ENCODE measurements at regions not wholly inside any gene's neighbourhood (a gene's known extent, or its start where the extent isn't known, plus 50 kb on each side); places are given as distances from the start of the nearest gene placed in this dataset.
"Not testable (repeated sequence)": the region's sequence is repeated elsewhere in the genome, so short reads cannot be mapped to it uniquely, and the experiment has no call there.

- FAIRE-seq (no peak), DNase-seq (ENCODE audit: low spot score in 2 of 2) (no peak)
Observed at GRCh38 chr1:238409932-238410331, 519.2 kb upstream of the ZP4 start.

DNA sequence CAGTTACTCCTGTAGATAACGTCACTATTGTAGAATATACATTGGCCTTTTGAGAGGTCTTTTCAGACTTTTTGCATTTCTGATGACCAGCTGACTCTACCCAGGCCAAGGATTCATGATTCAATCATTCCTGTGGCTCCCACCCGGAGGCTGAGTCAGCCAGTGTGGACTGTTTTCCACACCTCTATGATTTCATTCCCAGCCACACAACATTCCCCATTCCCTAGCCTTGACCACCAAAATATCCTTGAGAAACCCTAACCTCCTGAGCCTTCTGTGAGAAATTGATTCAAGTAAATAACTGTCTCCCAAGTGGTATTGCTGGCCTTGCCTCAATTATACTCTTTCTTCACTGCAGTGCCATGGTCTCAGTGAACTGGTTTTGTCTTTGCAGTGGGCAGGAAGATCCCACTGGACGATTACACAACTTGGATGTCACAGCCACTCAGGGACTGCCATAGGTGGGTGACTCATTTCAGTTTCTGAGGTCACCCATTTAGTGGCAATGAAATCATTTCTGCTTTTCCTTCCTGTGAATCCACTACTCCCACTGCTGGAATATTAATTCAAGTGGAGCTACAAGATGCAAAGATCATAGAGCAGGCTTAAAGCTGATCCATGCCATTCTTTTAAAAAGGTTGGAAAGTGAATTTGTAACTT lies 518.6 kb upstream of the ZP4 start:
- no peak for DNase-seq (ENCODE audit: low spot score in 2 of 2)
- FAIRE-seq, result no peak

DNA sequence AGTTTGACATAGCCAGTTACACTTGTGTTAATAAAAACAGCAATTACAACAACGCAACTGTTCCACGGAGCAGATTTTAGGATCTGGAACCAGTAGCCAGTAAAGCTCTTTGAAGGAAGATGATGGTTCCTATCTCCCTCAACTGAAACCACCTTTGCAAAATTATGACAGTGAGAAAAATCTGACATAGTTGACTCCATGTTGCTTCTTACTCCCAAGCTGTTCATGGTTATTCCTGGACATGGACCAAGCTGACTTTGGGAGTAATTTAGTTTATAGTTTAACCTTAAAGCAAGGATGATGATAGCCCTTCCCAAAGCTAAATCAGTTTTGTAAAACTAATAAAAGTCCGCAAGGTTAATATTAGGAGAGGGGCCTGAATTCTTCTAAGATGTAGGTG lies 518.0 kb upstream of the ZP4 start:
- DNase-seq (ENCODE audit: low spot score in 2 of 2) (no peak), FAIRE-seq (no peak)

- DNase-seq (ENCODE audit: low spot score in 2 of 2), result no peak
- FAIRE-seq, result peak; percentile 30
Observed at GRCh38 chr1:238406098-238406860, 515.6 kb upstream of the ZP4 start.

DNA sequence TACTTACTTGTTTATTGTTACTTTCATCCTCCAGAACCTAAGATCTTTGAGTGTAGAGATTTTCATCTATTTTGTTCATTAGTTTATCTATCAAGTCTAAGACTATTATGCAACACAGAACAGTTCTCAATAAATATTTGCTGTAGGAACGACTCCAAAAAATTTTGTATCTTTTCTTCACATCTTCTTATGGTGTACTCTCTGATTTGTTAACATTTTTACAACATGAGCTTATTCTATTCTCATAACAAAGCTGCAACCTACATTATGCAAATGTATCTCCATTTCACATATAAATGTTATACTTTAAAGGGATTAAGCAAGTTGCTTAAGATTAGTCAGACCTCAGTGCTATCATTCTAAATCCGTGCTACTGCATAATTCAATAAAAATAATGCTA lies 514.2 kb upstream of the ZP4 start:
- FAIRE-seq (no peak), DNase-seq (ENCODE audit: low spot score in 2 of 2) (no peak)

DNA sequence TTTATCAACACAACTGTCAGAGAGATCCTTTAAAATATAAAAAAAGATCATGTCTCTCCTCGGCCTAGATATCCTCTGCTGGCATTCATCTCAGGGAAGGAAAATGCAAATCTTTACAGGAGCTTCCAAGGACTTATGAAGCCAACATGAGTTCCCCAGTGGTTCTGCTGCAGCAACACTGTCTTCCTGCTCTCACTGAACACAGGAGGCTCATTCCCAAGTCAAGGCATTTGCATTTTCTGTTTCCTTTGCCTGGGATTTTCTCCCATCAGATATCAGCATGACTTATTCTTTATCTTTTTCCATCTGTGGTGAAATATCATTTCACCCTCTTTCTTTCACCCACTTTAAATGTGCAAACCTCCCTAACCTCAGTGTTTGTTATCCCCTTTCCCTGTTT lies 513.8 kb upstream of the ZP4 start:
- FAIRE-seq, result no peak

DNA sequence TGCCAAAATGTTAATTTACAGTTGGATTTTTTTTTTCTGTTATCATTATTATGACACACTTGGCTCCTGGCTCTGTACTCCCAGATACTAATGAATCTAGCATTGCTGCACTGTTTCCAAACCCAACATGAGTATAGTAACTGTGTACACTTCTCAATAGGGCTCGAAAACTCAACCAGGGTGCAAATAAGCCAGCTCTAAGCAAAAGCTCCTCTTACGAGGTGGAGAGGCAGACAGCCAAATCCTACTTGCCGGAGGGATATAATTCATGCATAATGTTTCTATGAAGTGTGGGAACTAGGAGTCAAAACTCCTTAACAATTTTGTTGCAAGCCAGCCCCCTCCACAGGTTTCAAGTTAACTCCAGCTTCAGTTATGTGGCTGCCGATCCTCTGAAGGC lies 510.4 kb upstream of the ZP4 start:
- DNase-seq (ENCODE audit: low spot score in 2 of 2), result no peak
- FAIRE-seq, result no peak

More for the DNA sequence above, 513.8 kb upstream of the ZP4 start:
- no peak for DNase-seq (ENCODE audit: low spot score in 2 of 2)

GRCh38 chr1:238399558-238399957 lies 508.8 kb upstream of the ZP4 start:
- no peak for FAIRE-seq
- DNase-seq (ENCODE audit: low spot score in 2 of 2), result no peak

DNA sequence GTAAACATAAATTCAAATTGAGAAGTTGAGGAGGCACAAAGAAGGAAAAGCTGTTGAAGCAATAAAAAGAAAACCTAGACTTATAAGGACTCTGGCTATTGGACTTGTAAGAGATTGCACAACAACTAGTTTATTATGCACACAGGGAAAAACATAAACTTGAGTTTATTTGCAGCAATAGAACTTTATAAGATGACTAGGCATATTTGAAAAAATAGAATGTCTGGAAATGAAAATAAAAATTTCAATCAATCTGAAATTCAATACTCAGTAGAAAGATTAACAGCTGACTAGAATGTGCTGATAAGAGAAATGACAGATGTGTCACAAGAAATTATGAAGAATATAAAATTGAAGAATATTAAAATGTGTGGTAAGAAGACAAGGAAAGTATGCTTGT lies 505.4 kb upstream of the ZP4 start:
- FAIRE-seq, result no peak
- no peak for DNase-seq (ENCODE audit: low spot score in 2 of 2)

GRCh38 chr1:238384381-238384780 lies 493.7 kb upstream of the ZP4 start:
- FAIRE-seq, result no peak
- no peak for DNase-seq (ENCODE audit: low spot score in 2 of 2)

- FAIRE-seq (no peak), DNase-seq (ENCODE audit: low spot score in 2 of 2) (no peak)
Observed at GRCh38 chr1:238380167-238380566, 489.4 kb upstream of the ZP4 start.

DNA sequence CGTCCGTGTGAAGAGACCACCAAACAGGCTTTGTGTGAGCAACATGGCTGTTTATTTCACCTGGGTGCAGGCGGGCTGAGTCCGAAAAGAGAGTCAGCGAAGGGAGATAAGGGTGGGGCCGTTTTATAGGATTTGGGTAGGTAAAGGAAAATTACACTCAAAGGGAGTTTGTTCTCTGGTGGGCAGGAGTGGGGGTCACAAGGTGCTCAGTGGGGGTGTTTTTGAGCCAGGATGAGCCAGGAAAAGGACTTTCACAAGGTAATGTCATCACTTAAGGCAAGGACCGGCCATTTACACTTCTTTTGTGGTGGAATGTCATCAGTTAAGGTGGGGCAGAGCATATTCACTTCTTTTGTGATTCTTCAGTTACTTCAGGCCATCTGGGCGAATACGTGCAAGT lies 488.7 kb upstream of the ZP4 start:
- DNase-seq (ENCODE audit: low spot score in 2 of 2); FAIRE-seq: not testable (repeated sequence)

DNA sequence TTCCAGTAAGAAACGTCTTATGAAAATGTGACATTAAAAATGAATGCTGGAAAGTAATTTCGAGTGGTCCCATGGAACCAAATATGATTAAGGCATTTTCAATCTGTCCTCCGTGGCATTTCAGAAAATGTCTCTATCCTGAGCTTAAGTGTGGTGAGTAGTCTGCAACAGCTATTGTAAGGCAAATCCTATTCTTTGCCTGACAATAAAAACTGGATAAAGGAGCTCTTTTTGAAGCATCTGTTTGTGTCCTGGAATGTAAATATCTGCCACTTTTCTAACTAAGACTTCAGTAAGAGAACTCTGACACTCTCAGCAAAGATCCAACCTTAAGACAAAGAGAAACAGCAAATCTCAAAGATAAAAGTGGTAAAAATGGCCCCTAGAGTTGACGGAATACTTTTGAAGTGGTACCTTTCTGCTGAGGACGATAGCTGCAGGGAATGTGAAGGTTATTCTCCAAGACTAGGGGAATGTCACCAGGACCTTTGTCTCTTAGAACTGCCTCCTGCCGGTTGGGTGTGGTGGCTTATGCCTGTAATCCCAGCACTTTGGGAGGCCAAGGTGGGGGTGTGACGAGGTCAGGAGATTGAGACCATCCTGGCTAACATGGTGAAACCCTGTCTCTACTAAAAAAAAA lies 486.7 kb upstream of the ZP4 start:
- FAIRE-seq, result no peak
- DNase-seq (ENCODE audit: low spot score in 2 of 2), result no peak

GRCh38 chr1:238370599-238370998 lies 479.9 kb upstream of the ZP4 start:
- no peak for FAIRE-seq
- DNase-seq (ENCODE audit: low spot score in 2 of 2), result no peak

DNA sequence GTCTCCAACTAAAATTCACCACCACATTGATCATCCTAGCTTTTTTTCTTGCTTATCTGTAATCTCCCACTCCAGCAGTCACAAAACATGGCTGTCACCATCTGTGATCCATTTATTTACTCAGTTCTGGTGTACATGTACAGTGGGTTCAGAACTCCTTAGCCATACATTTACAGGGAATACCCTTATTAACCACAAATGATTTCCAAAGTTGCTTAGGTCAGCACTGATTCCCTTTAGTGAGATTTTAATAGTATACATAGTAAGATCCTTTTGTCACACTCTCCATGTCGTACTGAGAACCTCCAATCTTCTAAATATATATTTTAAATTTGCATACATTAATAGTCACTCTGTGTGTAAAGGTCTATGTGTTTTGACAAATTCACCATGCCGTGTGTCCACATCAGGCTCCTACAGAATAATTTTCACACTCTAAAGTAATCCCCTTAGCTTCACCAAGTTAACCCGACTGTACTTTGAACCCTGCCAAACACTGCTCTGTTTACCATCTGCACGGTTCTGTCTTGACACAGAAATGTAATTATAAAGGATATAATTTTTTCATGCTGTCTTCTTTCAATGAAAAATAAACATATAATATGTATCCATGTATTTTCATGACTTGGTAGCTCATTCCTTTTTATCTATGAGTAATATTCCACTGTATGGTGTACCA lies 473.6 kb upstream of the ZP4 start:
- DNase-seq (ENCODE audit: low spot score in 2 of 2) (no peak), FAIRE-seq (no peak)

DNA sequence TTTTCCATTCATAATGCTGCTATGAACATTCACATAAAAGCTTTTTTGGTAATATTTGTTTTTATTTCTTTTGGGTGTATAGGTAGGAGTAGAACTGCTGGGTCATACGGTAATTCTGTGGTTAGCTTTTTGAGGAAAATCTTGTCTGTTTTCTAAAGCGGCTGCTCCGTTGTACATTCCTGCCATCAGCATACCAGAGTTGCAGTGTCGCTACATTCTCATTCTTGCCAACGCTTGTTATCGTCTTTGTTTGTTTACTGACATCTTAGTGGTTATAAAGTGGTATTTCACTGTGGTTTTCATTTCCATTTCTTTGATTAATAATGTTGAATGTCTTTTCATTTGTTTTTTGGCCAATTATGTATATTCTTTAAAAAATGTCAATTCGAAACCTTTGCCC lies 469.8 kb upstream of the ZP4 start:
- DNase-seq (ENCODE audit: low spot score in 2 of 2) (no peak), FAIRE-seq (no peak)

DNA sequence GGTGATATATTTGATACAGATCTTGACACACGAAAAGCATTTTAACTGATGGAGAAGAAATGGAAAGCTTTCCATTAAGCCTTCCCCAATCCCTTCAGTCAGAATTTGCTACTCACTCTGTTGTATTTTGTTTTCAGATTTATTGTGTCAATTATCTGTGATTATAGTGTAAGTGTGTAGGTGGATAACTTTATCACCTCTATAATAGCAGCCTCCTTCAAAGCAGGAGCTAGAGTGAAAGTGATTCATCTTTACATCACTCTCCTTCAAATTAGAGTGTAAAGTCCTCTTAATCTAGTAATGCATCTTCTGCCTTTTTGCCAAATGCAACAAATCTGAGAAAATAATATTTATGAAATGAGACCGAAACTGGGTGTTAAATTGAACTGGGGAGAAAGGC lies 459.7 kb upstream of the ZP4 start:
- no peak for FAIRE-seq
- no peak for DNase-seq (ENCODE audit: low spot score in 2 of 2)

DNA sequence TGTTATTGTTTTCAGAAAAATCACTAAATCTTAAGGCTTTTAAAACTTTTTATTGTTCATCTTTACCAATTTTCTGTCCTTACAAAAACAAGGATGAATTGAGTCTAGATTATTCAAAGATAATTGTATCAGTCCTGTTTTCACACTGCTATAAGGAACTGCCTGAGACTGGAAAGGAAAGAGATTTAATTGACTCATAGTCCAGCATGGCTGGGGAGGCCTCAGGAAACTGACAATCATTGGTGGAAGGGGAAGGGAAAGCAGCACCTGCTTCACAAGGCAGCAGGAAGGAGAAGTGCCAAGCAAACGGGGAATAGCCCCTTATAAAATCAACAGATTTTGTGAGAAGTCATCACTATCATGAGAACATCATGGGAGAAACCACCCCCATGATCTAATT lies 455.6 kb upstream of the ZP4 start:
- FAIRE-seq, result no peak
- DNase-seq (ENCODE audit: low spot score in 2 of 2), result no peak

GRCh38 chr1:238345837-238346236 lies 455.1 kb upstream of the ZP4 start:
- no peak for FAIRE-seq
- no peak for DNase-seq (ENCODE audit: low spot score in 2 of 2)

- no peak for FAIRE-seq
- no peak for DNase-seq (ENCODE audit: low spot score in 2 of 2)
Observed at GRCh38 chr1:238343852-238344251, 453.1 kb upstream of the ZP4 start.

DNA sequence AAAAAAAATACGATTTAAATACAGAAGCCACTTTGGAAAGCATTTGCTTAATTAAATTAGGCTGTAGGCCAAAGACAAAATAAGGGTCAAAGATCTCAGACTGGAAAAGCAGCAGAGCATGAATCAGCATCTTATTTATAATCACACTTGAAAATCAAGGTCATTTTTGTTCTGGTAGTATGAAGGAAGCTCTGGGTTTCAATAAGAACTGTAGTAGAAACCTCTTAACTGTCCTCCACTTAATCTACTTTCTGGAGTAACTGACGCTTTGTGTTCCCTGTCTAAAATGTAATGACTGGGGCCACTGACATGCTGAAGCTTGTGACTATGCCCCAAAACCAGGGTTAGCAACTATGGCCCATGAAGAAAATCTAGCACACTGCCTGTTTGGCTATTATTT lies 450.7 kb upstream of the ZP4 start:
- FAIRE-seq, result no peak
- no peak for DNase-seq (ENCODE audit: low spot score in 2 of 2)

Data from frontal cortex (tissue), 3 donors.